NCI-H460 (cell line): ENCODE measurements at regions not wholly inside any gene's neighbourhood (a gene's known extent, or its start where the extent isn't known, plus 50 kb on each side); places are given as distances from the start of the nearest gene placed in this dataset.
"Not testable (repeated sequence)": the region's sequence is repeated elsewhere in the genome, so short reads cannot be mapped to it uniquely, and the experiment has no call there.

ENCODE experiments used
- DNase-seq: peaks from one replicate; pipeline ENCODE4 v3.0.0-alpha.2; 2016; ENCODE audit warnings: low read depth; ENCODE audit errors: extremely low read depth

GRCh38 chr2:17160594-17160993 lies 357.6 kb downstream of the RAD51AP2 start:
- DNase-seq, result no peak

- DNase-seq, result no peak
Observed at GRCh38 chr2:17156086-17156485, 362.2 kb downstream of the RAD51AP2 start.

GRCh38 chr2:17149945-17150344 lies 368.3 kb downstream of the RAD51AP2 start:
- no peak for DNase-seq

GRCh38 chr2:17148407-17149145 lies 369.7 kb downstream of the RAD51AP2 start:
- DNase-seq, result no peak

- DNase-seq, result no peak
Observed at GRCh38 chr2:17146358-17146757, 371.9 kb downstream of the RAD51AP2 start.

GRCh38 chr2:17136877-17137276 lies 381.4 kb downstream of the RAD51AP2 start:
- DNase-seq, result no peak

- no peak for DNase-seq
Observed at GRCh38 chr2:17136231-17136630, 382.0 kb downstream of the RAD51AP2 start.

GRCh38 chr2:17135619-17136018 lies 382.6 kb downstream of the RAD51AP2 start:
- DNase-seq, result no peak

- DNase-seq, result no peak
Observed at GRCh38 chr2:17133052-17133671, 385.1 kb downstream of the RAD51AP2 start.

- DNase-seq, result not testable (repeated sequence)
Observed at GRCh38 chr2:17130627-17131026, 387.6 kb downstream of the RAD51AP2 start.

- no peak for DNase-seq
Observed at GRCh38 chr2:17125989-17126620, 392.1 kb downstream of the RAD51AP2 start.

- no peak for DNase-seq
Observed at GRCh38 chr2:17124575-17125318, 393.5 kb downstream of the RAD51AP2 start.

- no peak for DNase-seq
Observed at GRCh38 chr2:17122887-17123501, 395.2 kb downstream of the RAD51AP2 start.

GRCh38 chr2:17115466-17115865 lies 402.8 kb downstream of the RAD51AP2 start:
- no peak for DNase-seq

- DNase-seq, result no peak
Observed at GRCh38 chr2:17115042-17115441, 403.2 kb downstream of the RAD51AP2 start.

GRCh38 chr2:17107871-17108270 lies 410.4 kb downstream of the RAD51AP2 start:
- DNase-seq, result no peak

- DNase-seq, result no peak
Observed at GRCh38 chr2:17107151-17107550, 411.1 kb downstream of the RAD51AP2 start.

- no peak for DNase-seq
Observed at GRCh38 chr2:17106418-17106817, 411.8 kb downstream of the RAD51AP2 start.

GRCh38 chr2:17104454-17104853 lies 413.8 kb downstream of the RAD51AP2 start:
- no peak for DNase-seq

- DNase-seq, result no peak
Observed at GRCh38 chr2:17101596-17101995, 416.6 kb downstream of the RAD51AP2 start.

- DNase-seq, result no peak
Observed at GRCh38 chr2:17101091-17101490, 417.1 kb downstream of the RAD51AP2 start.
